Neural progenitor cell (in vitro differentiated cells): ENCODE measurements at regions not wholly inside any gene's neighbourhood (a gene's known extent, or its start where the extent isn't known, plus 50 kb on each side); places are given as distances from the start of the nearest gene placed in this dataset.

ENCODE experiments used
- DNase-seq: peaks from one replicate; pipeline ENCODE4 v3.0.0-alpha.2; 2016; ENCODE audit warnings: low spot score
- H2AFZ ChIP-seq: fragments of 200-600 bp; sonication (generic); replicated peaks from 2 replicates; pipeline ENCODE4 v1.6.1; 2016; ENCODE audit warnings: antibody characterized with exemption
- H3F3A ChIP-seq: fragments of 200-600 bp; sonication (generic); 2 replicates; pipeline ENCODE4 v1.6.1; 2016; ENCODE audit warnings: antibody characterized with exemption, low read depth
- H3K27ac ChIP-seq: fragments of 200-600 bp; sonication (generic); 2 replicates; pipeline ENCODE4 v1.5.1; 2016; ENCODE audit warnings: mild to moderate bottlenecking
- H3K27me3 ChIP-seq: fragments of 200-600 bp; sonication (generic); 2 replicates; pipeline ENCODE4 v1.6.1; 2016; ENCODE audit warnings: mild to moderate bottlenecking, moderate library complexity
- H3K36me3 ChIP-seq: fragments of 200-600 bp; sonication (generic); 2 replicates; pipeline ENCODE4 v1.5.1; 2016
- H3K4me1 ChIP-seq: fragments of 200-600 bp; sonication (generic); 2 replicates; pipeline ENCODE4 v1.6.1; 2016; ENCODE audit warnings: mixed run types
- H3K4me2 ChIP-seq: fragments of 200-600 bp; sonication (generic); 2 replicates; pipeline ENCODE4 v1.6.1; 2016
- H3K4me3 ChIP-seq: fragments of 200-600 bp; sonication (generic); 2 replicates; pipeline ENCODE4 v1.5.1; 2016
- H3K79me2 ChIP-seq: fragments of 200-600 bp; sonication (generic); 2 replicates; pipeline ENCODE4 v1.6.1; 2016; ENCODE audit warnings: low read depth
- H3K9ac ChIP-seq: fragments of 200-600 bp; sonication (generic); 2 replicates; pipeline ENCODE4 v1.6.1; 2016
- H3K9me3 ChIP-seq: fragments of 200-600 bp; sonication (generic); 2 replicates; pipeline ENCODE4 v1.5.1; 2016; ENCODE audit warnings: low read depth
- H4K20me1 ChIP-seq: fragments of 200-600 bp; sonication (generic); 2 replicates; pipeline ENCODE4 v1.6.1; 2016; ENCODE audit warnings: low read depth
- H3K27ac Mint-ChIP-seq: 3 replicates; pipeline ENCODE4 v1.8.0; 2021; ENCODE audit warnings: mixed read lengths
- H3K27me3 Mint-ChIP-seq: 2 replicates; pipeline ENCODE4 v1.8.0; 2022; ENCODE audit warnings: low read depth, mild to moderate bottlenecking, inconsistent platforms, moderate library complexity, mixed read lengths; ENCODE audit not compliant: insufficient read depth
- H3K36me3 Mint-ChIP-seq: 3 replicates; pipeline ENCODE4 v1.8.0; 2021; ENCODE audit warnings: mixed read lengths
- H3K4me1 Mint-ChIP-seq: 3 replicates; pipeline ENCODE4 v1.8.0; 2021; ENCODE audit warnings: mixed read lengths
- H3K4me3 Mint-ChIP-seq: 3 replicates; pipeline ENCODE4 v1.8.0; 2021; ENCODE audit warnings: mild to moderate bottlenecking, moderate library complexity, mixed read lengths
- H3K9me3 Mint-ChIP-seq: 3 replicates; pipeline ENCODE4 v1.8.0; 2020; ENCODE audit warnings: mixed read lengths
- CTCF ChIP-seq: fragments of 200-600 bp; sonication (generic); IDR thresholded peaks from 2 replicates; pipeline ENCODE4 v1.5.1; 2017; ENCODE audit warnings: antibody characterized with exemption, mild to moderate bottlenecking
- EZH2 ChIP-seq: fragments of 200-600 bp; sonication (generic); IDR thresholded peaks from 2 replicates; pipeline ENCODE4 v1.6.1; 2017; ENCODE audit warnings: antibody characterized with exemption, mild to moderate bottlenecking, moderate library complexity
- EZH2phosphoT487 ChIP-seq: fragments of 200-600 bp; sonication (generic); IDR thresholded peaks from 2 replicates; pipeline ENCODE4 v1.6.1; 2017; ENCODE audit warnings: antibody characterized with exemption

GRCh38 chr2:144986691-144987090, 466.8 kb upstream of the ZEB2 start:
- H3F3A ChIP-seq: peaks cover 21% of the 10 kb centered on the region
- H3K27me3 Mint-ChIP-seq: peaks cover 5% of the 10 kb centered on the region
- H3K79me2 ChIP-seq: no peaks in the 10 kb centered on the region
- H3K36me3 ChIP-seq: peaks cover 8% of the 10 kb centered on the region
- H3K27ac Mint-ChIP-seq: peak overlapping the region; percentile 18
- H3K9me3 ChIP-seq: peaks cover 8% of the 10 kb centered on the region
- H3K9me3 Mint-ChIP-seq: peaks cover 34% of the 10 kb centered on the region
- H3K27me3 ChIP-seq: no peaks in the 10 kb centered on the region
- H3K4me1 ChIP-seq: peaks cover 22% of the 10 kb centered on the region
- H3K36me3 Mint-ChIP-seq: peaks cover 8% of the 10 kb centered on the region
- H3K4me1 Mint-ChIP-seq: peaks cover 30% of the 10 kb centered on the region
- H3K9ac ChIP-seq: no peak overlapping the region
- DNase-seq: no peak
- no peaks in the 10 kb centered on the region for H4K20me1 ChIP-seq
- H3K27ac ChIP-seq: no peak overlapping the region
- no peak overlapping the region for H3K4me3 ChIP-seq
- TF ChIP-seq CTCF: no peak
- TF ChIP-seq EZH2: no peak
- no peak for TF ChIP-seq EZH2phosphoT487
- no peak overlapping the region for H3K4me3 Mint-ChIP-seq
- no peak overlapping the region for H3K4me2 ChIP-seq
- no peak overlapping the region for H2AFZ ChIP-seq

GRCh38 chr2:144984038-144984437, 464.1 kb upstream of the ZEB2 start:
- no peaks in the 10 kb centered on the region for H3F3A ChIP-seq
- TF ChIP-seq EZH2: no peak
- no peak for TF ChIP-seq EZH2phosphoT487
- TF ChIP-seq CTCF: no peak
- no peaks in the 10 kb centered on the region for H3K79me2 ChIP-seq
- no peak overlapping the region for H3K27ac ChIP-seq
- no peaks in the 10 kb centered on the region for H3K4me1 ChIP-seq
- Mint-ChIP-seq H3K27ac (no peak overlapping the region), H3K9me3 (peaks cover 28% of the 10 kb centered on the region), H3K36me3 (peaks cover 5% of the 10 kb centered on the region), H3K4me3 (no peak overlapping the region), H3K27me3 (peaks cover 5% of the 10 kb centered on the region), H3K4me1 (peaks cover 4% of the 10 kb centered on the region)
- H3K36me3 ChIP-seq: peaks cover 8% of the 10 kb centered on the region
- no peak overlapping the region for H3K4me2 ChIP-seq
- no peak for DNase-seq
- H3K27me3 ChIP-seq: no peaks in the 10 kb centered on the region
- no peaks in the 10 kb centered on the region for H4K20me1 ChIP-seq
- H3K9ac ChIP-seq: no peak overlapping the region
- no peak overlapping the region for H3K4me3 ChIP-seq
- H2AFZ ChIP-seq: no peak overlapping the region
- H3K9me3 ChIP-seq: peaks cover 8% of the 10 kb centered on the region

GRCh38 chr2:144983107-144983506, 463.2 kb upstream of the ZEB2 start:
- Histone ChIP-seq H3K4me2 (no peak overlapping the region), H3K4me3 (no peak overlapping the region), H3K9me3 (peaks cover 8% of the 10 kb centered on the region), H3K9ac (no peak overlapping the region), H3K79me2 (no peaks in the 10 kb centered on the region), H3F3A (no peaks in the 10 kb centered on the region), H3K27ac (no peak overlapping the region), H3K36me3 (peaks cover 8% of the 10 kb centered on the region), H3K4me1 (no peaks in the 10 kb centered on the region), H2AFZ (no peak overlapping the region), H4K20me1 (no peaks in the 10 kb centered on the region), H3K27me3 (no peaks in the 10 kb centered on the region)
- H3K9me3 Mint-ChIP-seq: peaks cover 26% of the 10 kb centered on the region
- no peak for TF ChIP-seq EZH2
- no peak for TF ChIP-seq CTCF
- no peak for TF ChIP-seq EZH2phosphoT487
- H3K27ac Mint-ChIP-seq: no peak overlapping the region
- peaks cover 4% of the 10 kb centered on the region for H3K27me3 Mint-ChIP-seq
- peaks cover 5% of the 10 kb centered on the region for H3K36me3 Mint-ChIP-seq
- no peak for DNase-seq
- no peak overlapping the region for H3K4me3 Mint-ChIP-seq
- H3K4me1 Mint-ChIP-seq: no peaks in the 10 kb centered on the region
